ENCODE measurements at regions not wholly inside any gene's neighbourhood (a gene's known extent, or its start where the extent isn't known, plus 50 kb on each side); places are given as distances from the start of the nearest gene placed in this dataset.

- WGBS (ENCODE audit: insufficient coverage), result 100% methylated on average over 2 of the region's 7 CpGs
- Histone ChIP-seq H3K4me1 (ENCODE audit: control insufficient read depth in 1 of 2, extremely low read depth in 1 of 2, insufficient read depth in 2 of 2, low read length in 2 of 2) (peaks cover 0 to 6% of the 10 kb centered on the region in 2 experiments), H3K27me3 (replicated peaks in 1 of 2; ENCODE audit: control insufficient read depth in 2 of 2, extremely low read depth in 1 of 2, insufficient read depth in 2 of 2, low read length in 1 of 2) (peaks cover 5 to 56% of the 10 kb centered on the region in 2 experiments), H3K36me3 (ENCODE audit: control insufficient read depth in 2 of 2, extremely low read depth in 1 of 2, insufficient read depth in 1 of 2, low read length in 1 of 2) (no peaks in the 10 kb centered on the region), H3K4me3 (ENCODE audit: control insufficient read depth in 1 of 2, extremely low read depth in 1 of 2, low read length in 1 of 2) (no peak overlapping the region), H3K9me3 (no peaks in the 10 kb centered on the region), H3K27ac (ENCODE audit: low read length) (no peak overlapping the region)
- Mint-ChIP-seq H3K27me3 (peaks cover 80 to 83% of the 10 kb centered on the region in 2 donors), H3K9me3 (no peaks in the 10 kb centered on the region), H3K36me3 (no peaks in the 10 kb centered on the region), H3K4me3 (no peak overlapping the region), H3K27ac (no peak overlapping the region), H3K4me1 (peaks cover 8 to 12% (median 9%) of the 10 kb centered on the region in 3 donors)
- ChIA-PET CTCF (no interaction called here), POLR2A (no interaction called here)
- ATAC-seq (replicated peaks in 1 of 4) (no peak), DNase-seq (no peak)
Measured at GRCh38 chr14:101453225-101453624, 108.1 kb upstream of the DIO3 start.

- Mint-ChIP-seq H3K36me3 (no peaks in the 10 kb centered on the region), H3K27ac (no peak overlapping the region), H3K4me3 (no peak overlapping the region), H3K9me3 (no peaks in the 10 kb centered on the region), H3K4me1 (peaks cover 7 to 12% (median 8%) of the 10 kb centered on the region in 3 donors), H3K27me3 (peaks cover 74 to 78% of the 10 kb centered on the region in 2 donors)
- no peak for DNase-seq
- 50% methylated on average over 2 of the region's 4 CpGs for WGBS (ENCODE audit: insufficient coverage)
- POLR2A ChIA-PET, result no interaction called here
- peaks cover 5 to 59% of the 10 kb centered on the region in 2 experiments for H3K27me3 ChIP-seq (replicated peaks in 1 of 2; ENCODE audit: control insufficient read depth in 2 of 2, extremely low read depth in 1 of 2, insufficient read depth in 2 of 2, low read length in 1 of 2)
- H3K4me1 ChIP-seq (ENCODE audit: control insufficient read depth in 1 of 2, extremely low read depth in 1 of 2, insufficient read depth in 2 of 2, low read length in 2 of 2), result peaks cover 0 to 8% of the 10 kb centered on the region in 2 experiments
- H3K9me3 ChIP-seq, result no peaks in the 10 kb centered on the region
- H3K36me3 ChIP-seq (ENCODE audit: control insufficient read depth in 2 of 2, extremely low read depth in 1 of 2, insufficient read depth in 1 of 2, low read length in 1 of 2), result no peaks in the 10 kb centered on the region
- no peak for ATAC-seq (replicated peaks in 1 of 4)
- no peak overlapping the region for H3K27ac ChIP-seq (ENCODE audit: low read length)
- CTCF ChIA-PET, result no interaction called here
- no peak overlapping the region for H3K4me3 ChIP-seq (ENCODE audit: control insufficient read depth in 1 of 2, extremely low read depth in 1 of 2, low read length in 1 of 2)
Measured at GRCh38 chr14:101454229-101454628, 107.1 kb upstream of the DIO3 start.

GRCh38 chr14:101456246-101457175, 104.8 kb upstream of the DIO3 start:
- peaks cover 66 to 72% of the 10 kb centered on the region in 2 donors for H3K27me3 Mint-ChIP-seq
- WGBS (ENCODE audit: insufficient coverage), result 21% methylated on average over 22 of the region's 32 CpGs
- Histone ChIP-seq H3K4me3 (ENCODE audit: control insufficient read depth in 1 of 2, extremely low read depth in 1 of 2, low read length in 1 of 2) (no peak overlapping the region), H3K27ac (ENCODE audit: low read length) (no peak overlapping the region), H3K27me3 (replicated peaks in 1 of 2; ENCODE audit: control insufficient read depth in 2 of 2, extremely low read depth in 1 of 2, insufficient read depth in 2 of 2, low read length in 1 of 2) (peaks cover 13 to 50% of the 10 kb centered on the region in 2 experiments), H3K9me3 (no peaks in the 10 kb centered on the region), H3K36me3 (ENCODE audit: control insufficient read depth in 2 of 2, extremely low read depth in 1 of 2, insufficient read depth in 1 of 2, low read length in 1 of 2) (no peaks in the 10 kb centered on the region), H3K4me1 (ENCODE audit: control insufficient read depth in 1 of 2, extremely low read depth in 1 of 2, insufficient read depth in 2 of 2, low read length in 2 of 2) (peaks cover 0 to 8% of the 10 kb centered on the region in 2 experiments)
- ChIA-PET POLR2A (no interaction called here), CTCF (no interaction called here)
- no peaks in the 10 kb centered on the region for H3K36me3 Mint-ChIP-seq
- no peaks in the 10 kb centered on the region for H3K9me3 Mint-ChIP-seq
- peaks cover 10 to 12% (median 11%) of the 10 kb centered on the region in 3 donors for H3K4me1 Mint-ChIP-seq
- H3K4me3 Mint-ChIP-seq, result peak overlapping the region in 1 of 3 donors; percentile 62
- no peak overlapping the region for H3K27ac Mint-ChIP-seq
- no peak for DNase-seq
- ATAC-seq (replicated peaks in 1 of 4), result no peak

- Histone ChIP-seq H3K27ac (ENCODE audit: low read length) (no peak overlapping the region), H3K4me3 (ENCODE audit: control insufficient read depth in 1 of 2, extremely low read depth in 1 of 2, low read length in 1 of 2) (no peak overlapping the region), H3K27me3 (replicated peaks in 1 of 2; ENCODE audit: control insufficient read depth in 2 of 2, extremely low read depth in 1 of 2, insufficient read depth in 2 of 2, low read length in 1 of 2) (peaks cover 13 to 56% of the 10 kb centered on the region in 2 experiments), H3K4me1 (ENCODE audit: control insufficient read depth in 1 of 2, extremely low read depth in 1 of 2, insufficient read depth in 2 of 2, low read length in 2 of 2) (peaks cover 0 to 8% of the 10 kb centered on the region in 2 experiments), H3K36me3 (ENCODE audit: control insufficient read depth in 2 of 2, extremely low read depth in 1 of 2, insufficient read depth in 1 of 2, low read length in 1 of 2) (no peaks in the 10 kb centered on the region), H3K9me3 (no peaks in the 10 kb centered on the region)
- ChIA-PET CTCF (no interaction called here), POLR2A (no interaction called here)
- H3K36me3 Mint-ChIP-seq, result no peaks in the 10 kb centered on the region
- ATAC-seq (replicated peaks in 1 of 4), result no peak
- H3K27me3 Mint-ChIP-seq, result peaks cover 61 to 69% of the 10 kb centered on the region in 2 donors
- no peak overlapping the region for H3K27ac Mint-ChIP-seq
- no peak for DNase-seq
- 17% methylated on average over 85 of the region's 85 CpGs for WGBS (ENCODE audit: insufficient coverage)
- H3K4me1 Mint-ChIP-seq, result peaks cover 10 to 12% (median 11%) of the 10 kb centered on the region in 3 donors
- H3K4me3 Mint-ChIP-seq, result peak overlapping the region in 1 of 3 donors; percentile 62
- H3K9me3 Mint-ChIP-seq, result no peaks in the 10 kb centered on the region
Measured at GRCh38 chr14:101457301-101457935, 103.9 kb upstream of the DIO3 start.

- H3K9me3 Mint-ChIP-seq, result no peaks in the 10 kb centered on the region
- H3K27me3 ChIP-seq (replicated peaks in 1 of 2; ENCODE audit: control insufficient read depth in 2 of 2, extremely low read depth in 1 of 2, insufficient read depth in 2 of 2, low read length in 1 of 2), result peaks cover 13 to 60% of the 10 kb centered on the region in 2 experiments
- H3K4me1 ChIP-seq (ENCODE audit: control insufficient read depth in 1 of 2, extremely low read depth in 1 of 2, insufficient read depth in 2 of 2, low read length in 2 of 2), result peaks cover 0 to 8% of the 10 kb centered on the region in 2 experiments
- no peak overlapping the region for H3K4me3 ChIP-seq (ENCODE audit: control insufficient read depth in 1 of 2, extremely low read depth in 1 of 2, low read length in 1 of 2)
- H3K36me3 ChIP-seq (ENCODE audit: control insufficient read depth in 2 of 2, extremely low read depth in 1 of 2, insufficient read depth in 1 of 2, low read length in 1 of 2), result no peaks in the 10 kb centered on the region
- POLR2A ChIA-PET, result no interaction called here
- CTCF ChIA-PET, result no interaction called here
- H3K36me3 Mint-ChIP-seq, result no peaks in the 10 kb centered on the region
- ATAC-seq (replicated peaks in 1 of 4) (no peak), DNase-seq (no peak)
- H3K27ac ChIP-seq (ENCODE audit: low read length), result no peak overlapping the region
- peaks cover 10 to 12% (median 11%) of the 10 kb centered on the region in 3 donors for H3K4me1 Mint-ChIP-seq
- H3K4me3 Mint-ChIP-seq, result no peak overlapping the region
- H3K9me3 ChIP-seq, result no peaks in the 10 kb centered on the region
- WGBS (ENCODE audit: insufficient coverage), result 18% methylated on average over 66 of the region's 68 CpGs
- no peak overlapping the region for H3K27ac Mint-ChIP-seq
- H3K27me3 Mint-ChIP-seq, result peaks cover 55 to 61% of the 10 kb centered on the region in 2 donors
Measured at GRCh38 chr14:101457936-101458740, 103.2 kb upstream of the DIO3 start.

Data from T-cell (primary cell).